ENCODE measurements at regions not wholly inside any gene's neighbourhood (a gene's known extent, or its start where the extent isn't known, plus 50 kb on each side); places are given as distances from the start of the nearest gene placed in this dataset.

DNA sequence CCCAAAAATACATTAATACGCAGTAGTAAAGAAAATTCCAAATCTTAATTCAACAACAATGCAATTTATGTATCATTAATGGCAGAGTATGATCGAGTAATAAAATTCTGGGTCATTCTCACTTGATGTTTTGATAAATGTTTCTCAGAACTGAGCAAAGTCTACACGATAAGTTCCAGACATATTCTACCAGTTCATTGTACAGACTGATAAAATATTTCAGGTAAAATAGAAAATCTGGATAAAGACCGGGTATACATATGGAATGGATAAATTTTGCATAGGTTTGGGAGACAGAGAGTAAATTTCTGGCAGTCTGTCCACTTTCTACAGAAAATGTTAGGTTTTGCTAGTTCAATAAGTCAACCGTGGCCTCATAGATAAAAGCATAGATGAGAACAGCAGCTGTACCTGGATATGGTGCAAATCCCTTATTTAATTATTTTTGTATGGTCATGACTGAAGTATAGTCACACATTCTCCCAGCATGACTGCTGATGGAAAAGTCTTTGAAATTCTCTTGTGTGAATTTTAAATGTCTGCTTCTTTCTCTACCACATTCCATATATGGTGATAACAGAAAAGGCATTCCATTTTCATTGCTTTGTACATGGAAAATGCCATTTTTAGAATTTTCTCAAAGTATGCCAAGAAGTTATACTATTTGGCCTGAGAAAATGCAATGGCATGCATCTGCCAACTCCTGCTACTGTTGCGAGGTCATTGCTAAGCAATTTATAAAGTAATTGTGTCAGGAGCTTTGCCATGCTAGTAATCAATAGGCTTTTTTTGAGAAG, 301.9 kb upstream of the ARSJ start:
- Histone ChIP-seq H3K36me3 (replicated peaks) (no peaks in the 10 kb centered on the region), H3K4me3 (no peak overlapping the region), H3K4me1 (no peaks in the 10 kb centered on the region), H3K27me3 (ENCODE audit: low read depth) (no peaks in the 10 kb centered on the region), H3K9me3 (no peaks in the 10 kb centered on the region; the same call in 1 of the 2 replicates)
- no peak for DNase-seq (ENCODE audit: low spot score in 2 of 2)
- in situ Hi-C loops (cut with MboI; ENCODE audit: low sequenced_read_pairs), result no loop called here

DNA sequence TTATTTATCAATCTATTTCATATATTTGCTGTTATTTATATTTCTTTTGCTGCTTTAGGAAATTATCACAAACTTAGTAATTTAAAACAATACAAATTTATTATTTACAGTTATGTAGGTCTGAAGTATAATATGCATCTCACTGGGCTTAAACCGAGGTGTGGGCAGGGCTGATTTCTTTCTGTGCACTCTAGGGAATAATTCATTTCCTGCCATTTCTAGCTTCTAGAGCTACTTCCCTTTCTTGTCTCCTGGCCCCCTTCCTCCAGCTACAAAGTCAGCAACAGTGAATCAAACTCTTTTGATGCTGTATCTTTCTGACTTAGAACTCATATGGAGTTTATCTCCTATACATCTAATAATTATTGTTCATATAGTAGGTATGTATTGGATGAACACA, 303.5 kb upstream of the ARSJ start:
- Histone ChIP-seq H3K36me3 (replicated peaks) (no peaks in the 10 kb centered on the region), H3K9me3 (no peaks in the 10 kb centered on the region; the same call in 1 of the 2 replicates), H3K4me1 (no peaks in the 10 kb centered on the region), H3K27me3 (ENCODE audit: low read depth) (no peaks in the 10 kb centered on the region), H3K4me3 (no peak overlapping the region)
- in situ Hi-C loops (cut with MboI; ENCODE audit: low sequenced_read_pairs), result no loop called here
- no peak for DNase-seq (ENCODE audit: low spot score in 2 of 2)

DNA sequence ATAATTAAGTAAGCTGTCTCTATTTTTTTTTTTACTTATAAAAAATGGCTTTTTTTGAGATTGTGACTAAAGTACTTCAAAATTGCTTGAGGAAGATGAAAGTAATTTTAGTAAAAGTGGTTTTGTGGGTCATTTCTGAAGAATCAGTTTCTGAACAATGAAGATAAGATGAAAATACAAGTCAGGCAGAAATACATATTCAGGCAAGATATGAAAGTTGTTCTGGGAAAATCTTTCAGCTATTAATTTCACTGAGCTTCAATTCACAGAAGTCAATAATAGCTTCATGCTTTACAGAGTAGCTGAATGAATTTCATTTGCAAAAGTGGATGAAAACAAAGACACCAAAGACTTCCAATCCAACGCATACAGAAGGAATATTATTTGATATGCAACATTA, 305.2 kb upstream of the ARSJ start:
- Histone ChIP-seq H3K4me1 (no peaks in the 10 kb centered on the region), H3K9me3 (no peaks in the 10 kb centered on the region; the same call in 1 of the 2 replicates), H3K4me3 (no peak overlapping the region), H3K36me3 (replicated peaks) (no peaks in the 10 kb centered on the region), H3K27me3 (ENCODE audit: low read depth) (no peaks in the 10 kb centered on the region)
- in situ Hi-C loops (cut with MboI; ENCODE audit: low sequenced_read_pairs), result no loop called here
- DNase-seq (ENCODE audit: low spot score in 2 of 2), result no peak

DNA sequence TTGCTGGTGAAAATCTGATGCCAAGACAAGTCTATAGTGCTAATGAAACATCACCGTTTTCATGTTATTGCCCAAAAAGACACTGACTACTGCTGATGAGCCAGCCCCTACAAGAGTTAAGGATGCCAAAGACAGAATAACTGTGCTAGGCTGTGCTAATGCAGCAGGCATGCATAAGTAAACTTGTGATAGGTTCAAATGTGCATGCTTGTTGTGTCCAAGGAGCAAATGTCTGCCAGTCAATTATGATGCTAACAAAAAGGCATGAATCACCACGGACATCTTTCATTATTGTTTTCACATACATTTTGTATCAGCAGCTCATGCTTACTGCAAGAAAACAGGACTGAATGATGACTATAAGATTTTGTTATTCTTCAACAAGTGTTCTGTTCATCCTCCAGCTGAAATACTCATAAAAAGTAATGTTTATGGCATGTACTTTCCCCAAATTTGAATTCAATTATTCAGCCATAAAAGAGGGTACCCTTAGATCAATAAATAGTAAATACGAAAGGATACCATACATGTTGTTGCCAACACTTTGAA, 306.9 kb upstream of the ARSJ start:
- H3K4me1 ChIP-seq, result no peaks in the 10 kb centered on the region
- H3K4me3 ChIP-seq, result no peak overlapping the region
- no peaks in the 10 kb centered on the region for H3K27me3 ChIP-seq (ENCODE audit: low read depth)
- H3K9me3 ChIP-seq, result no peaks in the 10 kb centered on the region; the same call in 1 of the 2 replicates
- DNase-seq (ENCODE audit: low spot score in 2 of 2), result no peak
- in situ Hi-C loops (cut with MboI; ENCODE audit: low sequenced_read_pairs), result no loop called here
- no peaks in the 10 kb centered on the region for H3K36me3 ChIP-seq (replicated peaks)

DNA sequence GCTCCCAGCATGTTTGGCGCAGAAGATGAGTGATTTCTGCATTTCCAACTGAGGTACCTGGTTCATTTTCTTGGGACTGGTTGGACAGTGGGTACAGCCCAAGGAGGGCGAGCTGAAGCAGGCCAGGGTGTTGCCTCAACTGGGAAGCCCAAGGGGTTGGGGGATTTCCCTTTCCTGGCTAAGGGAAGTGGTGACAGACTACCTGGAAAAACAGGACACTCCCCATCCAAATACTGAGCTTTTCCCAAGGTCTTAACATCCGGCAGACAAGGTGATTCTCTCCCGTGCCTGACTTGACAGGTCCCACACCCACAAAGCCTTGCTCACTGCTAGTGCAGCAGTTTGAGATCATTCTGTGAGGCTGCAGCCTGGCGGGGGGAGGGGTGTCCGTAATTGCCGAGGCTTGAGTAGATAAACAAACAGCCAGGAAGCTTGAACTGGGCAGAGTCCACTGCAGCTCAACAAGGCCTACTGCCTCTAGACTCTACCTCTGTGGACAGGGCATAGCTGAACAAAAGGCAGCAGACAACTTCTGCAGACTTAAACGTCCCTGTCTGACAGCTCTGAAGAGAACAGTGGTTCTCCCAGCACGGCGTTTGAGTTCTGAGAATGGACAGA, 307.7 kb upstream of the ARSJ start:
- no peaks in the 10 kb centered on the region for H3K4me1 ChIP-seq
- no peaks in the 10 kb centered on the region for H3K36me3 ChIP-seq (replicated peaks)
- no peaks in the 10 kb centered on the region; the same call in 1 of the 2 replicates for H3K9me3 ChIP-seq
- in situ Hi-C loops (cut with MboI; ENCODE audit: low sequenced_read_pairs), result no loop called here
- H3K4me3 ChIP-seq, result no peak overlapping the region
- no peak for DNase-seq (ENCODE audit: low spot score in 2 of 2)
- H3K27me3 ChIP-seq (ENCODE audit: low read depth), result no peaks in the 10 kb centered on the region

DNA sequence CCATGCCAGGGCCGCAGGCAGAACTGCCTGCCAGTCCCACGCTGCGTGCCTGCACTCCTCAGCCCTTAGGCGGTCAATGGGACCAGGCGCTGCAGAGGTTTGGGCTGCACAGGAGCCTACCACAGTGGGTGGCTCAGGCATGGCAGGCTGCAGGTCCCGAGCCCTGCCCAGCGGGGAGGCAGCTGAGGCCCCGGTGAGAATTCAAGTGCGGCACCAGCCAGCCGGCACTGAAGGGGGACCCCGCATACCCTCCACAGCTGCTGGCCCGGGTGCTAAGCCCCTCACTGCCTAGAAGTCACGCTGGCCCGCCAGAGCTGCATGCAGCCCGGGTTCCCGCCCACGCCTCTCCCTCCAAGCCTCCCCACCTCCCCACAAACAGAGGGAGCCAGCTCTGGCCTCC, 302.5 kb upstream of the UGT8 start:
- Histone ChIP-seq H3K27me3 (ENCODE audit: low read depth) (no peaks in the 10 kb centered on the region; the same call in 1 of the 2 replicates), H3K9me3 (0 out of 2 replicates have a peak, but pooled peaks cover 2% of the 10 kb centered on the region), H3K4me1 (no peaks in the 10 kb centered on the region), H3K4me3 (no peak overlapping the region), H3K36me3 (replicated peaks) (no peaks in the 10 kb centered on the region)
- no peak for DNase-seq (ENCODE audit: low spot score in 2 of 2)
- in situ Hi-C loops (cut with MboI; ENCODE audit: low sequenced_read_pairs), result no loop called here

DNA sequence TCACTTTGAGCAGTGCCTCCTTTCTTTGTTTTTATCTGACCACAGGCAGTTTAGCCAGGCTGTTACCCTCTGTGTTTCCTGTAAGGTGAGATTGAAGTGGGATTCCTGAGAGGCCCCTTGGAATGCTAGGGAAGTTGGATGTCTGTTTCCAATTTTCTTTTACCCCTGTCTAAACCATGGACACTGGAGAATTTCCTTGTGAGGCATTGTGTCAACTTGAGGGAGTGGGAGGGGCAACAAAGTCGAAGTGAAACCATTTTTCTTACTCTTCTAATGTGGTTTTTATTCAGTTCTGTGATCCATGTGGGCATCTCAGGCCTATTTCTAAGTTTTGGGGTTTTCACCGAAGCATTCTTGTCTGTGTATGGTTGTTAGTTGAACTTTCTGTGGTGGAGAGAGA, 296.1 kb upstream of the UGT8 start:
- Histone ChIP-seq H3K27me3 (ENCODE audit: low read depth) (no peaks in the 10 kb centered on the region; the same call in 1 of the 2 replicates), H3K4me3 (no peak overlapping the region), H3K36me3 (replicated peaks) (no peaks in the 10 kb centered on the region), H3K4me1 (no peaks in the 10 kb centered on the region), H3K9me3 (no peaks in the 10 kb centered on the region)
- DNase-seq (ENCODE audit: low spot score in 2 of 2), result no peak
- in situ Hi-C loops (cut with MboI; ENCODE audit: low sequenced_read_pairs), result no loop called here

DNA sequence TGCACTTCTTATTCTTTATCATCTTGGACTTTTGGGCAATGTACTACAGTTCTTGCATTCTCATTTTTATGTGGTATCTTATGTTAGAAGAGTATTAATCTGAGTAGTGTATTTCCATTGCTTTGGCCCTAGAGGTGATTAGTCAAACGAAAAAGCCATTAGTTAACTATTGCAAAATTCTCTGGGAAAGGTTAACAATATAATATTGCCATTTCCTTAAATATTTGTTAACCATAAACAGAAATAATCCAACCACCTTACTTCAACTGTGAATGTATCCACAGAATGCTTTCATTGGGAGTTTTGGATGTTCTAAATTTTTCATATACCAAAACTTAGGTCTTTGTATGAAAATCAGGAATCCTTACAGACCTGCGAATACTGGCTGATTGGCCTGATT, 294.6 kb upstream of the UGT8 start:
- in situ Hi-C loops (cut with MboI; ENCODE audit: low sequenced_read_pairs), result no loop called here
- no peaks in the 10 kb centered on the region; the same call in 1 of the 2 replicates for H3K27me3 ChIP-seq (ENCODE audit: low read depth)
- H3K4me1 ChIP-seq, result no peaks in the 10 kb centered on the region
- H3K36me3 ChIP-seq (replicated peaks), result no peaks in the 10 kb centered on the region
- H3K9me3 ChIP-seq, result no peaks in the 10 kb centered on the region
- H3K4me3 ChIP-seq, result no peak overlapping the region
- DNase-seq (ENCODE audit: low spot score in 2 of 2), result no peak

DNA sequence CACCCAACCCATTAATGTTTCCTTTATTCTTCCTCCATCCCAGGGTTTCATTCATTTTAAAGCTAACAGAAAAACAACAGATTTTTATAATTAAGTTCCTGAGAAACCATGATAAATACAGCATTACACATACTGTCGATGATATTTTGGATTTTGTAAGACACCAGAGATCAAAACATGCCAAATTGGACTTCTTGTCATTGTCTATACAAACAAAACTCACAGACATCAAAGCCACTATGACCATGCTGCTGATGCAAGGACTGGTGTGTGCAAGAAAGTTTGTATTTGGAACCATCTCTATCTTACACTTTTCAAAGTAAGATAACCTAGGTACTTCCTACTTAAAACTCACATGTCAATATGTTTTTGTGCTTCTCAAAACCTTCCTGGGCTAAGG, 294.0 kb upstream of the UGT8 start:
- no peaks in the 10 kb centered on the region for H3K9me3 ChIP-seq
- no peaks in the 10 kb centered on the region; the same call in none of the 2 replicates for H3K27me3 ChIP-seq (ENCODE audit: low read depth)
- H3K4me1 ChIP-seq, result no peaks in the 10 kb centered on the region
- DNase-seq (ENCODE audit: low spot score in 2 of 2), result no peak
- H3K4me3 ChIP-seq, result no peak overlapping the region
- in situ Hi-C loops (cut with MboI; ENCODE audit: low sequenced_read_pairs), result no loop called here
- no peaks in the 10 kb centered on the region for H3K36me3 ChIP-seq (replicated peaks)

DNA sequence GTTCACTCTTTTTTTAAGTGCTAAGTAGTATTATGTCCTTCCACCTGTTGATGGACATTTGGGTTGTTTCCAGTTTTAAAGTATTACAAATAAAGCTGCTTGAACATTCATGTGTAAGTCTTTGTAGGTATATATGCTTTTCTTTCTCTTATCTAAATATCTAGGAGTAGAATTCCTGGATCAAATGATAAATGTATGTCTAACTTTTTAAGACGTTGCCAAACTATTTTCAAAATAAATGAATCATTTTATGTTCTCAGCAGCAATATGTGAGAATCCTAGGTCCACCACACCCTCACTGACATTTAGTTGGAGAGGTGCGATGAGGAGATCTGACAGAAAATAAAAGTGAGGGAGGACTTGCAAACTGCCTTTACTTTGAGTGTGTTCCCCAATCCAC, 291.7 kb upstream of the UGT8 start:
- Histone ChIP-seq H3K27me3 (ENCODE audit: low read depth) (no peaks in the 10 kb centered on the region; the same call in 1 of the 2 replicates), H3K4me1 (no peaks in the 10 kb centered on the region), H3K9me3 (no peaks in the 10 kb centered on the region), H3K4me3 (no peak overlapping the region), H3K36me3 (replicated peaks) (no peaks in the 10 kb centered on the region)
- no peak for DNase-seq (ENCODE audit: low spot score in 2 of 2)
- in situ Hi-C loops (cut with MboI; ENCODE audit: low sequenced_read_pairs), result no loop called here

DNA sequence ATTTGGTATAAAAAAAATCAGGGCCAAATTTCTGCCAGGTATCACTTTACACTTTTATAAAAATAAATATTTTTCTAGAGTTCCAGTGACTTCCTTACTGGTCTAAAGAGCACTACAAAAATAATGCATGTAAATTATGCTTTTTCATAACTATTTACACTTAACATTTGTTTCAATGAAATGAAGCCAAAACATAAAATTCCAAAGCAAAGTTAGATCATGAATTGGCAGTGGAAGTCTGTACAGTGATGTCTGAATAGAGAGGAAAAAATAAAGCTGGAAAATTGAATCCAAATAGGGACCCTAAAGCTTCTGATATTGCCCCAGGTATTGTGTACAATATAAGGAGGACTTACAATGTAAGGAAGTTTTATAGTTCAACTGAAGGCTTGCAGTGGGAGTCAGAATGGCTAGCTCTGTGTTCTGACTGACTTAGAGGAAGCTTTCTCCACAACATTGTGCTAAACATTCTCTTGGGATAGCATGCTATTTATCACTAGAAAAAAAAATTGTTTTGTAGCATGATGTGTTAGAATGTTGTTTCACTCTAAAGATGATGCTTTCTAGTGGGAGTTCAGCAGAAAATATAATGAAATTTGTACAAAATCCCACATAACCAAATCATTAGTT, 288.2 kb upstream of the UGT8 start:
- DNase-seq (ENCODE audit: low spot score in 2 of 2), result no peak
- Histone ChIP-seq H3K36me3 (replicated peaks) (no peaks in the 10 kb centered on the region), H3K9me3 (no peaks in the 10 kb centered on the region), H3K4me1 (no peaks in the 10 kb centered on the region), H3K27me3 (ENCODE audit: low read depth) (no peaks in the 10 kb centered on the region; the same call in 1 of the 2 replicates), H3K4me3 (no peak overlapping the region)
- in situ Hi-C loops (cut with MboI; ENCODE audit: low sequenced_read_pairs), result no loop called here

DNA sequence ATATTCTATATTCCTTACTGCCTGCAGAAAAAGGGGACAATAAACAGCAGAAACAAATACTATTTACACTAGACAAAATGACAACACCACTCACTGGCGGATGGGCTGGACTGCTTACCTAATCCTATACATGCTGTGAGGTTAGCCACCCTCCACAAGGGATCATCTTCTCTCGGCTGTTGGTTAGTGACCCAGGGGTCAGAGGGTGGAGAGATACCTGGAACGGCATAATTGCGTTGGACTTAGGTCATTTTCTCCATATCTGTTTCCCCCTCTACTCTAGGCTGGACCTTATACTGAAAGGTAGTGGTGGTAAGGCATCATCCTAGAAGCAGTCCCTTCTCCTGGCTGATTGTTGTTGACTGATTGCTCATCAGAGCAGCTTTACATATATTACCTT, 286.8 kb upstream of the UGT8 start:
- H3K27me3 ChIP-seq (ENCODE audit: low read depth), result no peaks in the 10 kb centered on the region; the same call in 1 of the 2 replicates
- no peak for DNase-seq (ENCODE audit: low spot score in 2 of 2)
- in situ Hi-C loops (cut with MboI; ENCODE audit: low sequenced_read_pairs), result no loop called here

DNA sequence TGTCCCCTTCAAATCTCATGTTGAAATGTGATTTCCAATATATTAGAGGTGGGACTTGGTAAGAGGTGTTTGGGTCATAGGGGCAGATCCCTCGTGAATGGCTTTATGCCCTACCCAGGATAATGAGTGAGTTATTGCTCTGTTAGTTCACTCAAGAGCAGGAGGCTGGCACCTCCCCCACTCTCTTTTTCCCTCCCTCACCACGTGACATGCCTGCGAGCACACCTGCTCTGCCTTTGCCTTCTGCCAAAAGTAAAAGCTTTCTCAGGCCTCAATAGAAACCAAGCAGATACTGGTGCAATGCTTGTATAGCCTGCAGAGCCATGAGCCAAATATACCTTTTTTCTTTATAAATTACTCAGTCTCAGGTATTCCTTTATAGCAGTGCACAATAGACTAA, 286.3 kb upstream of the UGT8 start:
- in situ Hi-C loops (cut with MboI; ENCODE audit: low sequenced_read_pairs), result no loop called here
- H3K4me1 ChIP-seq, result no peaks in the 10 kb centered on the region
- H3K36me3 ChIP-seq (replicated peaks), result no peaks in the 10 kb centered on the region
- no peaks in the 10 kb centered on the region; the same call in 1 of the 2 replicates for H3K27me3 ChIP-seq (ENCODE audit: low read depth)
- H3K4me3 ChIP-seq, result no peak overlapping the region
- DNase-seq (ENCODE audit: low spot score in 2 of 2), result no peak
- no peaks in the 10 kb centered on the region for H3K9me3 ChIP-seq

More for the DNA sequence above, 286.8 kb upstream of the UGT8 start:
- no peak overlapping the region for H3K4me3 ChIP-seq
- no peaks in the 10 kb centered on the region for H3K9me3 ChIP-seq
- H3K4me1 ChIP-seq, result no peaks in the 10 kb centered on the region
- no peaks in the 10 kb centered on the region for H3K36me3 ChIP-seq (replicated peaks)

DNA sequence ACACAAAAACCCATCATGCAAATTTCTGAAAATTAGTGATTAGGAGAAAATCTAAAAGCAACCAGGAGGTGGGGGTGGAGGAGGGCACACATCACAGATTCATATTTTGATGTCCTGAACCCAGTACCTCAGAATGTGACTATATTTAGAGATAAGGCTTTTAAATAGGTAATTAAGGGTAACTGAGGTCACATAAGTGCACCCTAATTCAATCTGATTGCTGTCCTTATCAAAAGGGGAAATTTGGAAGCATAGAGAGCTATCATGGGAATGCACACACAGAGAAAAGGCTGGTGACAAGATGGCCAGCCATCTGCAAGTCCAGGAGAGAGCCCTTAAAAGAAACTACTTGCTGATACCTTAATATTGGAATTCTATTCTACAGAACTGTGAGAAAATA, 281.8 kb upstream of the UGT8 start:
- H3K36me3 ChIP-seq (replicated peaks), result no peaks in the 10 kb centered on the region
- no peak for DNase-seq (ENCODE audit: low spot score in 2 of 2)
- H3K9me3 ChIP-seq, result no peaks in the 10 kb centered on the region
- no peaks in the 10 kb centered on the region for H3K27me3 ChIP-seq (ENCODE audit: low read depth)
- H3K4me3 ChIP-seq, result no peak overlapping the region
- H3K4me1 ChIP-seq, result no peaks in the 10 kb centered on the region; the same call in 1 of the 2 replicates
- in situ Hi-C loops (cut with MboI; ENCODE audit: low sequenced_read_pairs), result no loop called here
